H1 (cell line): ENCODE measurements at regions not wholly inside any gene's neighbourhood (a gene's known extent, or its start where the extent isn't known, plus 50 kb on each side); places are given as distances from the start of the nearest gene placed in this dataset.

Source experiments
- ATF3 ChIP-seq: IDR thresholded peaks from 2 replicates; pipeline ENCODE4 v1.6.1; 2011; ENCODE audit warnings: low read depth, mild to moderate bottlenecking, low read length; ENCODE audit not compliant: insufficient read depth
- CEBPB ChIP-seq: IDR thresholded peaks from 2 replicates; pipeline ENCODE4 v1.6.1; 2012; ENCODE audit warnings: low read depth, low read length
- CHD2 ChIP-seq: IDR thresholded peaks from 2 replicates; pipeline ENCODE4 v1.6.1; 2012; ENCODE audit warnings: low read length, improper control_type of control experiment
- EZH2 ChIP-seq: fragments of 200-600 bp; sonication (generic); IDR thresholded peaks from 2 replicates; pipeline ENCODE4 v1.7.1; 2012; ENCODE audit warnings: low read depth, mild to moderate bottlenecking, moderate library complexity, low read length, inconsistent platforms; ENCODE audit not compliant: severe bottlenecking
- GABPA ChIP-seq: IDR thresholded peaks from 2 replicates; pipeline ENCODE4 v1.6.1; 2011; ENCODE audit warnings: mild to moderate bottlenecking, low read length, moderate library complexity, borderline replicate concordance; ENCODE audit not compliant: insufficient read depth
- POLR2A ChIP-seq, 2 experiments: IDR thresholded peaks; 1 replicate in 1 of 2; 2 replicates in 1 of 2; pipeline ENCODE4 v1.6.1; 2011; ENCODE audit warnings: low read depth in 2 of 2, low read length in 2 of 2, mild to moderate bottlenecking in 2 of 2; ENCODE audit errors: control extremely low read depth in 1 of 2
- SP1 ChIP-seq: IDR thresholded peaks from 2 replicates; pipeline ENCODE4 v1.6.1; 2011; ENCODE audit warnings: low read depth, low read length
- ZNF274 ChIP-seq: IDR thresholded peaks from 2 replicates; pipeline ENCODE4 v1.7.0; 2012; ENCODE audit warnings: low read length, borderline replicate concordance; ENCODE audit errors: extremely low read depth

GRCh38 chr4:54152846-54153600 is 53.1 kb downstream of the GSX2 start:
- no peak for TF ChIP-seq ZNF274
- no peak for TF ChIP-seq GABPA
- no peak for TF ChIP-seq EZH2
- no peak for TF ChIP-seq SP1
- no peak for TF ChIP-seq CHD2
- TF ChIP-seq POLR2A (IDR thresholded peaks at IDR 0.05; ENCODE audit: control extremely low read depth in 1 of 2, low read depth in 2 of 2, low read length in 2 of 2): no peak
- no peak for TF ChIP-seq CEBPB
- TF ChIP-seq ATF3: no peak
